ENCODE measurements at regions not wholly inside any gene's neighbourhood (a gene's known extent, or its start where the extent isn't known, plus 50 kb on each side); places are given as distances from the start of the nearest gene placed in this dataset.
A peak's percentile ranks its signal among the peaks of the same experiment; 100 is the strongest.

GRCh38 chr10:110373857-110374654 is 69.3 kb upstream of the SMNDC1 start:
- Histone ChIP-seq H3K79me2 (ENCODE audit: control insufficient read depth, insufficient read depth, low read length) (no peaks in the 10 kb centered on the region), H3K9ac (ENCODE audit: insufficient read depth, low read length) (no peak overlapping the region), H4K20me1 (ENCODE audit: control insufficient read depth, extremely low read depth, insufficient read depth, low read length) (no peaks in the 10 kb centered on the region), H3K4me1 (ENCODE audit: control insufficient read depth, extremely low read depth, insufficient read depth, low read length) (peaks cover 6% of the 10 kb centered on the region), H3K27ac (ENCODE audit: insufficient read depth, low read length) (no peak overlapping the region), H3K4me3 (replicated peaks in 1 of 4; ENCODE audit: control extremely low read depth in 1 of 4, insufficient read depth in 1 of 4, low read depth in 3 of 4, low read length in 4 of 4) (no peak overlapping the region), H3K4me2 (ENCODE audit: extremely low read depth, insufficient read depth, low read length) (no peak overlapping the region), H3K9me3 (ENCODE audit: control insufficient read depth, insufficient read depth, low read depth, low read length) (no peaks in the 10 kb centered on the region), H3K36me3 (ENCODE audit: control insufficient read depth, insufficient read depth, low read length) (no peaks in the 10 kb centered on the region), H2AFZ (ENCODE audit: low read length) (no peak overlapping the region), H3K27me3 (ENCODE audit: control insufficient read depth, insufficient read depth, low read length) (no peaks in the 10 kb centered on the region)
- no peak for DNase-seq (ENCODE audit: low read depth in 2 of 2)
- TF ChIP-seq CTCF (conservative IDR thresholded peaks at IDR 0.05 in 1 of 2, IDR thresholded peaks at IDR 0.05 in 1 of 2; ENCODE audit: low read depth in 1 of 2, low read length in 2 of 2) (no peak), EZH2 (IDR thresholded peaks at IDR 0.05; ENCODE audit: low read length, missing control alignments) (no peak)

- no peak overlapping the region for H3K4me2 ChIP-seq (ENCODE audit: extremely low read depth, insufficient read depth, low read length)
- no peak overlapping the region for H2AFZ ChIP-seq (ENCODE audit: low read length)
- no peak overlapping the region for H3K9ac ChIP-seq (ENCODE audit: insufficient read depth, low read length)
- H3K9me3 ChIP-seq (ENCODE audit: control insufficient read depth, insufficient read depth, low read depth, low read length) = no peaks in the 10 kb centered on the region
- H3K36me3 ChIP-seq (ENCODE audit: control insufficient read depth, insufficient read depth, low read length) = no peaks in the 10 kb centered on the region
- H3K79me2 ChIP-seq (ENCODE audit: control insufficient read depth, insufficient read depth, low read length) = no peaks in the 10 kb centered on the region
- no peaks in the 10 kb centered on the region for H3K27me3 ChIP-seq (ENCODE audit: control insufficient read depth, insufficient read depth, low read length)
- no peaks in the 10 kb centered on the region for H4K20me1 ChIP-seq (ENCODE audit: control insufficient read depth, extremely low read depth, insufficient read depth, low read length)
- no peak overlapping the region for H3K4me3 ChIP-seq (replicated peaks in 1 of 4; ENCODE audit: control extremely low read depth in 1 of 4, insufficient read depth in 1 of 4, low read depth in 3 of 4, low read length in 4 of 4)
- no peak overlapping the region for H3K27ac ChIP-seq (ENCODE audit: insufficient read depth, low read length)
- DNase-seq (ENCODE audit: low read depth in 2 of 2) = no peak
- H3K4me1 ChIP-seq (ENCODE audit: control insufficient read depth, extremely low read depth, insufficient read depth, low read length) = peaks cover 6% of the 10 kb centered on the region
- TF ChIP-seq CTCF (conservative IDR thresholded peaks at IDR 0.05 in 1 of 2, IDR thresholded peaks at IDR 0.05 in 1 of 2; ENCODE audit: low read depth in 1 of 2, low read length in 2 of 2) (no peak), EZH2 (IDR thresholded peaks at IDR 0.05; ENCODE audit: low read length, missing control alignments) (no peak)
These were observed 70.4 kb upstream of the SMNDC1 start for GRCh38 chr10:110375121-110375520.

- Histone ChIP-seq H3K4me2 (ENCODE audit: extremely low read depth, insufficient read depth, low read length) (no peak overlapping the region), H2AFZ (ENCODE audit: low read length) (peak overlapping the region; percentile 59), H3K9me3 (ENCODE audit: control insufficient read depth, insufficient read depth, low read depth, low read length) (no peaks in the 10 kb centered on the region), H3K36me3 (ENCODE audit: control insufficient read depth, insufficient read depth, low read length) (no peaks in the 10 kb centered on the region), H3K4me1 (ENCODE audit: control insufficient read depth, extremely low read depth, insufficient read depth, low read length) (peaks cover 6% of the 10 kb centered on the region), H3K79me2 (ENCODE audit: control insufficient read depth, insufficient read depth, low read length) (no peaks in the 10 kb centered on the region), H3K9ac (ENCODE audit: insufficient read depth, low read length) (peak overlapping the region; percentile 5), H3K27me3 (ENCODE audit: control insufficient read depth, insufficient read depth, low read length) (no peaks in the 10 kb centered on the region), H3K4me3 (replicated peaks in 1 of 4; ENCODE audit: control extremely low read depth in 1 of 4, insufficient read depth in 1 of 4, low read depth in 3 of 4, low read length in 4 of 4) (no peak overlapping the region), H3K27ac (ENCODE audit: insufficient read depth, low read length) (peak overlapping the region; percentile 43), H4K20me1 (ENCODE audit: control insufficient read depth, extremely low read depth, insufficient read depth, low read length) (no peaks in the 10 kb centered on the region)
- TF ChIP-seq EZH2 (IDR thresholded peaks at IDR 0.05; ENCODE audit: low read length, missing control alignments) (no peak), CTCF (conservative IDR thresholded peaks at IDR 0.05 in 1 of 2, IDR thresholded peaks at IDR 0.05 in 1 of 2; ENCODE audit: low read depth in 1 of 2, low read length in 2 of 2) (no peak)
- DNase-seq (ENCODE audit: low read depth in 2 of 2) = no peak
These were observed 71.5 kb upstream of the SMNDC1 start for GRCh38 chr10:110376021-110376766.

Measured in fibroblast of lung (primary cell).